ENCODE measurements at regions not wholly inside any gene's neighbourhood (a gene's known extent, or its start where the extent isn't known, plus 50 kb on each side); places are given as distances from the start of the nearest gene placed in this dataset.

DNA sequence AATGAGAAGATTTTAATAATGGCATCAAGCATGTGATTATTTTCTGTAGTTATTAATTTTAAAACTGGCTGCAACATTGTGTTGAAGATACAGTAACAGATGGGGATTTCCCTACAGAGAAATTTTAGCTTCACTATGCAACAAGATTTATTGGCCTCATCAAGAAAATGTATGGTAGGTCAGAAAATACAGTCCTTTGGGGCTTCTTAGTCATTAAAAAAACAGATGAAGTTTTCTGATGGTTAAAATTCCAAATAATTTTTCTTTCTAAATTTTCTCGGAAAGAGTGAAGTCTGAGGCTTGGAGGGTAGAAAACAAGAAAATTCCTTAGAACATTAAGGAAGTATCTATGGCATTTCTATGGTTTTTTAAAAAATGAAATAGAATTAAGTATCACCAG, 1790.8 kb upstream of the PCDH20 start:
- no peak for DNase-seq

DNA sequence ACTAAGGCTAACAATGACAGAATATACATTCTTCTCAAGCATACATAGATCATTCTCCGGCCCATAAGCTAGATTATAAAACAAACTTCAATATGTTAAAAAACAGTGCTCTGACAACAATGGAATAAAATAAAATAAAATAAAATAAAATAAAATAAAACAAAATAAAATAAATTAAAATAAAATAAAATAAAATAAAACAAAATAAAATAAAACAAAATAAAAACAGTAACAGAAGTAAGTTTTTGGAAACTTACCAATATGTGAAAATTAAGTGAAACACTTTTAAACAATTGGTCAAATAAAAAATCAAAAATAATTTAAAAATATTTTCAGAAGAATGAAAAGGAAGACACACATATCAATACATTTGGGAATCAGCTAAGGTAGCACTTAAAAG, 1785.8 kb upstream of the PCDH20 start:
- DNase-seq = no peak

DNA sequence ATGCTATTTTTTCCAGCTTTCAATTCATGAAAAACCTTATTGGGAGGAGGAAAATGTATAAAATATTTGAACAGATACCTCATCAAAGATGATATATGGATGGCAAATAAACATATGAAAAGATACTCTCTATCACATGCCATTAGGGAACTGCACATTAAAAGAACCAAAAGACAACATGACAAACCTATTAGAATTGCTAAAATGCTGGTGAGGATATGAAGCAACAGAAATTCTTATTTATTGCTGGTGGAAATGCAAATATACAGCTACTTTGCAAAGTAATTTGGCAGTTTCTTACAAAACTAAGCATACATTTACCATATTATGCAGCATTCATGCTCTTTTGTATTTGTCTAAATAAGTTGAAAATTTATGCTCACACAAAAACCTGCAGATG, 1783.9 kb upstream of the PCDH20 start:
- DNase-seq = no peak

DNA sequence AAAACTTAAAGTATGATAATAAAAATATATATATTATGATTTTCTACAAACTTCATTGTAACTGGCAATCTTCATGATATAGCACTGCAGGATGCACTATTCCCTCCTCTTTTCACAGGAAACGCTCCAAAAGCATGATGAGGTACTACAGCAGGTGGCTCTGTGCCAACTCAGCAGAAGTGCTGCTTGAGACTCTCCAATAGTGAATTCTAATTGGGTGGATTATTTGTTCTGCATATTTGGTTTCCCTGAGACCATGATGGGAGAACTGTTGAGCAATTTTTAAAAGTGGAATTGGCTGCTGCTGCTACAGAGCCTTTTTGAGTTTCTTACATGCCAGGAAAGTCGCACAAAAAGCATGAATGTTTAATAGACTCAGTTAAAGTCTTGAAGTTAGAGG, 1782.4 kb upstream of the PCDH20 start:
- DNase-seq = no peak

DNA sequence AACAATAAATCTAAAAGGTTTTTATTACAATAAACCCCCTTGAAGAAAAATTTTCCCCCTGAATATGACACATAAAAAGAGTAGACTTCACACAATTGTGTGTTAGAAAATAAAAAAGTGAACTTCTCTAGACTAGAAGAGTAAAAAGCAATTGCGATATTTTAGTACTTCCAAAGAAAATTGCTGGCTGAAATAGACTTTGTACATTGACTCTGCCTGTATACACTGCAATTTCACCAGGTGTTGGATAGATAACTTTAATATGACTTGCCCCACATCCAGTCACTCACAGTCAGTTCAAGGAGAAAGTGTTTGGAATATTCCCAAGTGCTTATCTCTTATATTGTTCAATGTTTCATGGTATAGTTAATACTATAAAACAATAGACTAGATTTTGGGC, 1780.1 kb upstream of the PCDH20 start:
- no peak for DNase-seq

DNA sequence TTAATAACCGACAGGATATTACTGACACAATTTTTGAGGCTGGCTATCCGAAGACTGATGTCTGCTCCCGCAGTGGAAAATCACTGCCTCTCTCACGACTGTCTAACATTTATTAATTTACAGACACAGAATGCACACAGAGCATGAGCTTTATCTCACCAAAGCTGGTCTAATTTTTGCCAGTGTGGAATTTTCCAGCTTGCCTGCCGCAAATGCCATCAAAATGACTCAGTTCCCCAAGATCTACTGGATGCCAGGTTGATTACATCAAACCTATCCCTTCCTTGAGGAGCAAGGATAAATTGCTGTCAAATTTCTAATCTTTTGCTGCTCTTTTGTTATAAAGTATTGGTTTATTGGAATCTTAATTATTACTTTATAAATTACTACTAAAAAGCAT, 1775.1 kb upstream of the PCDH20 start:
- no peak for DNase-seq

DNA sequence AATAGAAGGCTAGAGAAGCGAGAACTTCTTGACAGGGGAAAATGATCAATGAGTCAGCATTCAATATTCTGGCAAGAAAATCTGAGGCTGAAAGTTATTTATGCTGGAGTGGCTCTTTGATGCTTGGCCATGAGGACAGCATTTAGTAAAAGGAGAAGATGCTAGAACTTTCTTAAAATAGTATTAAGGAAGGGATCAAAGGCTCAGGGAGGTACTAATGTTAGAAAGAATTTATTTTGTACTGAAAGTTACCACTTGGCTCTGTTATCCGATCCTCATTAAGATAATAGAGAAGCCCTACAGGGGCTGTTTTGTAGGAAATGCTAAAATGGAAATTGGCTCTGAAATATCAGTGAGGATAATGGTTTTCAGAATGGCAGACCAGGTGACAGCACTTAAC, 1774.6 kb upstream of the PCDH20 start:
- no peak for DNase-seq

DNA sequence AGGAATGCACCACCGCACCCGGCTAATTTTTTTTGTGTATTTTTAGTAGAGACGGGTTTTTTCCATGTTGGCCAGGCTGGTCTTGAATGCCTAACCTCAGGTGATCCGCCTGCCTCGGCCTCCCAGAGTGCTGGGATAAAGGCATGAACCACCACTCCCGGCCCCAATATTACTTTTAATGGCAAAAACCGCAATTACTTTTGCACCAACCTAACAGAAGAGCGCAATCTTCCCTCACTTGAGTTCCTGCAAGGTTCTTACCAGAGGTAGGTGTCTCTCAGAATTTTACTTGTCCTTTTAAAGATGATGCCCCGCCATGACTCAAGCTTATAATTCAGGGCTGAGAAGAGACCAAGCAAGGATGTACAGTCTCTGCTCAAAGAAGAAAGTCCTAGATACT, 1774.1 kb upstream of the PCDH20 start:
- no peak for DNase-seq

DNA sequence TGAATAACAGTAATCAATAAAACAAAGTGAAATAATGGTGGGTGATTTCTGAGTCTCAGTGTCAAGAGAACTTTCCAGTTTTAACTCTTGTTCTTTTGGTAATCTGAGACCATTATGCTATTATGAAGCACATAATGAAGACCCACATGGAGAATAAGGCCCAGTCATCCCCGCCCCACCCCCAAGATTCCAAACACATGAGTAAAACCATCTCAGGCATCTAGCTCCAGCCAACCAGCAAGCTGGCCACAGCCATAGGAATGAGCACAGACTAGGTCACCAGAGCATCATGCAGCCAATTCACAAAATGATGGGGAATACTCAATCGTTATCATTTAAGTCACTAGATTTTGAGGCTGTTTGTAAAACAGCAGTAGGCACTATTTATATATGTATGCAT, 1769.0 kb upstream of the PCDH20 start:
- DNase-seq = no peak

DNA sequence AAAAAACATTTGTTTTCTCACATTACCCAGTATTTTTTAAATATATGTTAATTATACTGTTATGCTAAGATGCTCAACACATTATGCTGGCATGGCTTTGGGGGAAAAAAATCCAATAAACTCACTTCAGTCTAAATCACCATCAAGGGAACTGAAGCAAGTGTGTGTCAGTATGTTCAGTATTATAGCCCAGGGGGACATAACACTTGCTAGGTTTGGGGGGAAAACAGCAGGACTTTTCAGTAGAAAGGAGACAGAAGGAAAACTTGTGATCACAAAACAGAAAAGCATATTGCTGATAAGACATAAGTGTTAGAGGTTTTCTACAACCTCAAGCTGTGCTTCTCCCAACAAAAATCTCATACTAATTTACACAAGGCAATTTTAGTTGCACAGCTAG, 1759.9 kb upstream of the PCDH20 start:
- DNase-seq = no peak

DNA sequence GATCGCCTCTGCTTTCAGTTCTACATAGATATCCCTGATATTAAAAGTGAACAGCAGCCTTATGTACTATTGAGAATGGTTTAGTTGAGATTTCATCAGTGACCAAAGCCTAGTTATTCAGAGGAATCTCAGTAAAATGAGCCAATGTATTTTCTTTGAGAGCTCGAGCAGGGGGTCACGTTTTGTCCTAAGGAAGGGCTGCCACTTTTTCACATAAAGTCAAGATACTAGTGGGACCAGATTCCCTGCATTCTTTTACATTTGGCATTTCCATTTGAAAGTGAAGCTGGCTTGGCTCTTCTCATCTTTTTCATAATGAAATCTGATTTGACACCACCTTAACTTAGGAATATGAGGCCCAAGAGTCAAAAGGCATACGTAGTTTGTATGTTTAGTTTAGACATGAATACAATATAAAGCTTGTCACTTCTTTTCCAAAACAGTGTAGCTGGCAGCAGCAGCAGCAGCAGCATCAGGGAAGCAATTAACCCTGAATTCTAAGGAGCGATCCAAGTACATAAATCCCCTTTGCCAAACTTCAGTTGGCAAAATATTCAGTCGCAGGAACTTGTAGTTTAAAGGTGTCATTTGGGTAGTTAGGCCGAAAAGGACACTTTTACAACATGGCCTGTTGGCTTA, 1752.2 kb upstream of the PCDH20 start:
- no peak for DNase-seq

DNA sequence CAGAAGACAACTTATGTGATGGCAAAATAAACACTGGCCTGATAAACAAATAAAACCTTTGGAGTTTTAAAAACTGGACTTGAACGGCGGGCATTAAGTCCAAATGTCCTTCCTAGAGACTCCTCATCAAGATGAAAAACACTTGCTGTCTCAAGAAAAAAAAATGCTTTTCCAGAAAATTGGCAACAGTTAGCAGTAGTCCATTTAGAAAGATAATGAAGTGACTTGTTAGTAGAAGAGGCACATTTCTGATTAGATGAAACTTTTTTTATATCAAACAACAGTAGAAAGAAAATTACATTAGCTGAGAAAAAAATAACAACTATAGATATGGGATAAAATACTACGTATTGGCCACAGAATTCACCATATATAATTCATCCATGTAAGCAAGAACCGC, 1750.7 kb upstream of the PCDH20 start:
- no peak for DNase-seq

DNA sequence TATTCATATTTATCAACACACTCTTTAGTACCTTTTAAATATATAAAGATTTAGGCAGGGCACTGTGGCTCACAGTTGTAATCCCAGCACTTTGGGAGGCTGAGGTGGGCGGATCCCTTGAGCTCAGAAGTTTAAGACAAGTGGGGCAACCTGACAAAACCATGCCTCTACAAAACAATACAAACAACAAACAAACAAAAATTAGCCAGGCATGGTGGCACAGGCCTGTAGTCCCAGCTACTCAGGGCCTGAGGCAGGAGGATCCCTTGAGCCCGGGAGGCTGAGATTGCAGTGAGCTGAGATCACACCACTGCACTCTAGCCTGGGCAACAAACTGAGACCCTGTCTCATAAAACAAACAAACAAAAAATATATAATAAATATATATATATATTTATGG, 1748.3 kb upstream of the PCDH20 start:
- no peak for DNase-seq

DNA sequence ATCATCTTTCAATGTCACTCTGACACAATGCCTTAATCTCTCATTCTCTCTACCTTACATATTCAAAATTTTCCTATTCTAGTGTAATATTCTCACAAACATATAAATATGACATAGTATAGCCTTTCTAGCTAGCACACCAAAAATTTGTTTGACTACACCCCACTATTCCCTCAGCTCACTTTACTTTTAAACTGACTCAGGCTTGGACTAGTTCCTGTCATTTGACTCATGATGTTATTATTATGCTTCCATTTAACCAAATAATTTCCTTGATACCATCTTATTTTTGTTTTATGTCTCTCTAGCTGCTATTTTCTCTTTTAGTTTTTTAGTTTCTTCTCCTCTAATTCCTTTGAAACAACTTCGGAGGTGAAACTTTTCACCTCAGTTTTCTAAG, 1745.6 kb upstream of the PCDH20 start:
- DNase-seq = no peak

DNA sequence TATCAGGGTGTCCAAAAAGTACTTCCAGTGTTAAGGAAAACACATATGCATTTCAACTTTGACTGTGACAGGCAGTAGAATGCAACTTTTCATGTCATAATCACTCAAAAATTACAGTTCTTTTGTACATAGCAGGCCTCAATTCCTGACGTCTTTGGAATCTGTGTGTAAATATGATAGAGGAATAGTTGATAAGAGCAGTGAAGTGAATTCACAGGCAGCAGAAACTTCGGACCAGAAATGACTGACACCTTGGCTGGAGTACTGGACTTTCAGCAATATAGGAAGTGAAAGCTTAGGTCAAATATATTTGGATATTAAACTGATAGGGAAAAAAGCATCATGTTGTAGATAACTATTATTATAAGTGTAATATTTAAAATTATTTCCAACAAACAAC, 1741.2 kb upstream of the PCDH20 start:
- DNase-seq = no peak

DNA sequence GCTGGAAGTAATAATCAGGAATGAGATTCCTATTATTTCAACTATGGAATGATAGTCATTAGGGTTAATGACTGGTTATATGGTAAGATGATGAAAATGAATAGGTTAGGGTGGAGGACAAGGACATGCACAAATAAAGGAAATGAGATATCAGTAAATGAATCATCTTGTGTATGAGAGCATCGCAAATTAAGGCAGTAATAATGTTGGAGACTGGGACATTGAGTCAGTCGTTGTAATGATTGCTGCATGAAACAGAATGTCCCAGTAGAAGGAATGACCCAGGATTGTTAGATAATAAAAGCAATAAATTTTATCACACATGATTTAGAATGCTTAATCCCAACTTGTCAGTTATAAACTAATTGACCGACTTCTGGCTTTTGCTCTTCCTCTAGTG, 1733.7 kb upstream of the PCDH20 start:
- no peak for DNase-seq

DNA sequence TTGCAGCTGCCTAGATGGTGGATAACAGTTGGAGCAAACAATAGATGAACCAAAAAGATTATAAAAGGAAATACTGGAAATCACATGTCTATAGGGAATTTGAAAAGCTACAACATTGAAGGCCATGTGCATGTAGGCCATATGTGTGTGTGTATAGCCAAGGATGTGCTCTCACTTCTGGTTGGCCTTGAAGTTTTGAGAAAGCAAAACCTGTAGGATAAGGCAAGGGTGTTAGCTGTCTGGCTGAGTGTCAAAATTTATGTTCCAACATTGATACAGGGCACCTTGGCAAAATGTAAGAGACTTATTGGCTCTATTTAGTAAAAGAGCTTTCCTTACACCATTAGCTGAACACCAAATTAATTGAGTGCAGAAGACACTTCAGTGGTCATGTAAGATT, 1723.6 kb upstream of the PCDH20 start:
- DNase-seq = no peak

DNA sequence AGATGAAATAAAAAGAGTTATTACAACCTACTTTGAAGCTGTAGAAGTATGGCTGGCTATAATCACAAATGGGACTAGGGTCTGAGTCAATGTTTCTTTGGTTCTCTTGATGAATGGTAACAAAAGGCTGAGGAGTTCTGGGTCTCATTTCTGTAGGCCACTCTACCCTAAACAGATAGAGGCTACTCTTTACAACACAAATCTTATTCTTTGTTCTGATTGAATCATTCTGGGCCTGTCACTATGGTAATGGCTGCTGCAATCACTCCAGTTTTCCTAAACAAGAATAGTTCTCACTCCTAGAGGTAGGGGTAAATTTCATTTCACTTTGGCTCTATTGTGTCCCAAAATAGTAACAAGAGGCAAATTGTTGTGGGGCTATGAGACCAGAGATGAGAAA, 1714.3 kb upstream of the PCDH20 start:
- no peak for DNase-seq

DNA sequence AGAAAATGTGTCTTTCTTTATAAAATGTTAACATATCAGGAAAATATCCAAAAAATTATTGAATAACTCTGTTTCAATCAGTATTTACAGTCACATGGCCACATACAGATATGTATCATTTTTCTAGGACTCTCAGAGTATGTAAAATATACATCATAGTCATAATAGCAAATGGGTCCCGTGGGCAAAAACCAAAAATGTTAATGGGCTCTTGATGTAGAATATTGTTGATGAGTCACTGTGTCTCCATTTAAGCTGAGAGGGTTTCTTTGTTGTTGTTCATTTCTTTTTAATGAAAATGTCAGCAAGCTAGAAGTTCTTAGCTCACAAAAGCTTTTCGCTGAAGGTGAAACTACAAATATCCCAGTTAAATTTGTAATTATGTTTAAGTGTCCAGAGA, 1713.1 kb upstream of the PCDH20 start:
- no peak for DNase-seq

DNA sequence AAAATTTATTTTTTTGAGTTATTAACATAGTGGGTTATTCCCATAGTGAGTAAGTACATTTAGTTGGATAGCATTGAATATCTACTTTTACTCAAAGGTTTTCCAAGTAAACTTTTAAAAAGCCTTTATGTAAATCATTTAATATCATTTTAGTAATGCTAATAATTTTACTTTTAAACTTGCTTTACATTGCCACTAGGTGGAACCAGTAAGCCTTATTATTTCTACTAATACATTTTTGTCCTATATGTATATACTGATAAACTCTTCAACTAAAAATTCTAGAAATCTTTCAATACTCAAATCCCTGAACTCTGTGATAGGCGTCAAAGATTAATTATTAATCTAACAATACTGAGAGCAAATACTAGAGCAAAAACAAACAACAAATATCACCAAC, 1709.2 kb upstream of the PCDH20 start:
- no peak for DNase-seq

DNA sequence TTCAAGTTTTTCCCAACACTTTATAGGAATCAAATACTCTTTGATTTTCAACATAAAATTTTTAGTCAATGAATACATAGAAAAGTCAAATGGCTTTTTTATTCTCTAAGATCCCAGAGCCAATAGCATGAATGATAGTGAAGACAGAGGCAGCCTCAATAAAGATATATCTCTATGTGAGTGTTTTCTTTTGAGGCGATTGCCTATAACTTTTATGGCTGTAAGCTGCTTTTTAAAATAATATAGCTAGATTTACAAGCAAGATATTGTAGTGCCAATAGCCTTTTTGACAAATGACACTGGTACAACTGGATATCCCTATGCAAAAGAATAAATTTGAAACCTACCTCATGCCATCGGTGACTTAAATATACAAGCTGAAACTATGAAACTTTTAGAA, 1705.2 kb upstream of the PCDH20 start:
- no peak for DNase-seq

DNA sequence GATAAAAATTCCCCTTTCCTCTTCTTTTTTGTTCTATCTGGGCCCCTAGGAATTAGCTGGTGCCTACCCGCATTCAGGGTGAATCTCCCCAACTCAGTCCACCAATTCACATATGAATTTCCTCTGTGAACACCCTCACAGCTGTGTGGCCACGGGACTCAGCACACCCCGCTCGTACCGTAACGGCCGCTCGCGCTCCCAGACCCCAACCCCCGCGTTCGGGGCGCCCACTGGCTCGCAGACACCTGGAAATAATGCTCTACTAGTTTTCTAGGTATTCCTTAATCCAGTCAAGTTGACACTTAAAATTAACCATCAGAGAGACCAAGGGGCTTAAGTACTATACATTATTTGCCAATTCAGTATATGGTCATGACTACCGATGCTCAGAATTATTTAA, 1702.1 kb upstream of the PCDH20 start:
- DNase-seq = no peak

DNA sequence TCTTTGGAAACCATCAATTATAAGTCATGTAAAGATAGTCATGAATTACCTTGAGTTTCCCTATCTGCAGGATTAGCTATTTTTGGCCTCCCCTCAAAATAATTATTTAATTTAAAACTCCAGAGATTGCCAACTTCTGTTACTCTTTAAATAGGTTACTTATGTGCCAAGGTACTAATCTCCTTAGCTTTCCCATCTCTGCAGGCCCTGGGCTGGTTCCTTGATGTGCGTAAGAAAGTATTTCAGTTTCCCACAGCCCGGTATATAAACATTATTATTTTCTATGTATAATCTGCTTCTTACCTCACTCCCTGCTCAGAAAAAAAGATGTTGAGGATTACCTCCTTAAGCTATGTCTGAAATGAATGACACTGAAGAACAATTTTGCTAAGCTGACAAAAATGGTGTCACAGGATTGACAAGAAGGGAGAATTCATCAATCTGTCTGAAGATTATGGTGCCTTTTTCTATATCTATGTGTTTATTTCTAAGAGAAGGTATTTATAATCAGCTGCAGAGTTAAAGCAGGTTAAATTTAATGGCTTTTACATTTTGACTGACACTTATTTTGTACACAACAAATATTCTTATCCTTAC, 1697.2 kb upstream of the PCDH20 start:
- no peak for DNase-seq

DNA sequence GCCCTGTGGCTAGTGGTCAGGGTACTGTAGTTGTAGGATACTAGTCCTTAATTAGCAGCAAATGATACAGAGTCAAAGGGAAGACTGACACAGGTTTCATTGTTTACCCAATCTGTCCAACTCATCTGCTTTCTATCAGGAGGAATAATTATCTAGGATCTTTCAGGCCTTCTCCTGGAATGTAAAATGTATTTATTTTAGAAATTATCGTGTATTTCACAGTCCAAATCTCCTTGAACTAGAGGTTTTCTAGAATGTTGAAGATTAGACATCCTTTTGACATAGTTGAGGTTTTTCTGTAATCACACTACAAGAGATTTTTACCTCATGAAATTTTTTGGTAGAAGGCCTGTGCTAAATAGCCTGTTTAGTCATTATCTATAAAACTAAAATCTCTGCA, 1694.8 kb upstream of the PCDH20 start:
- no peak for DNase-seq

DNA sequence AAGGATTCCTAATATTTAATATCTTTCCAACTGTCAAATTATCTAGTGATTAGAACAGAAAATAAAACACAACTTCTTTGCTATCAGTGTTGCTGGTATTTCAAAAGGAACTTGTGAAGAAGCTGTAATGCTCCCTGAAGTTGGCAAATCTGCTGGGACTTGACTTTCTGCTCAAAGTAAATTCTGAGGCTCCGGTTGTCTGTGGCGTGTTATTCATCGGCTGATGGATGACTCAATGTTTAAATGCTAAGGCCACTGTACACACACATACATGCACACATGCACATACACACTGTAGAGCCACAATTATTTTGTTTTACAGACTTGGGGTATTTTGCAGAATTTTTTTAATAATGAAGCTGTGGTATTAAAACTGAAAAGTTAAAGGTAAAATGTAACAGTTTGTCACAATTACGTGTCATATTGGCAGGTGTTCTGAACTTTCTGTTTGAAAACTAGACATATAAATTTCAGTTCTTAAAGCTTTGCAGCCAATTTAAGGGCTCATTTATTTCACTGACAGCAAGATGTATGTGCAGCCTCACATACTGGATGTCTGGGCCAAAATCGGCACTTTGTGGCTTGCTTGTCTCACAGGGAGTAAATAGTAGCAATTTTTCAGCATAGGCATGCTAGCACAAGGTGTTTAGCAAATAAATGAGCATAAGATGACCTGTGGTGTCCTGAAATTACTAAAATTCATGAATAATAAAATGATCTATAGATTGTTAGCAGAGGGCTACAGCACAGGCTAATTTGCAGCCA, 1691.7 kb upstream of the PCDH20 start:
- no peak for DNase-seq
